Embryonic facial prominence (tissue), 1 donor: ENCODE measurements at regions not wholly inside any gene's neighbourhood (a gene's known extent, or its start where the extent isn't known, plus 50 kb on each side); places are given as distances from the start of the nearest gene placed in this dataset.

Experiments used
- DNase-seq: peaks from one replicate; pipeline ENCODE4 v3.0.0-alpha.2; 2016; ENCODE audit errors: extremely low spot score

DNA sequence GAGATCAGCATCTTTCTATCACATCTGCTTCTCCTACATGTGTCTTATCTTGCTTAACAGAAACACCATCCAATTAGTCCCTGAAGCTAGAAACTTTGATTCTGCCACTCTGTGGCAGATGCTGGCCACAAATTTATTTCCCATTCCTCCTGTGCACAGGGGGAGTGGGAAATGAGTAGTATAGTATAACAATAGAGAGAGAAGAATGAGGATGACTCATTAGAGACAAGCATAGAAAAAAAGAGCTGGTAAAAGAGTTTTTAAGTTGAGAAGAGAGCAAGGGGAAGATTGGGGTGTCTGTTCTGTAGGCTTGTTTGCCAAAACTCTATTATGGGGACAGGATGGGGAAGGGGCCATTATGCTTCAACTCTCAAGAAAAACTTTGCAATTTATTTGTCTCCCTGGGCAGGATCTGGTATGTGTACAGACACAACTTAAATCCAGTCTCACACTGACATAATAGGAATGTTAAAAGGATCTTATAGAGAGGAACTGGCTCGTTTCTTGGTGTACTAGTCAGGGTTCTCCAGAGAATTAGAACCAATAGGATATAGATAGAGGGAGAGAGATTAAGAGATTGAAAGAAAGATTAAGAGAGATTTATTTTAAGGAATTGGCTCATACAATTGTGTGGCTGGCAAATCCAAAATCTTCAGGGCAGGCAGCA, 142.6 kb upstream of the CPSF6 start:
- no peak for DNase-seq

DNA sequence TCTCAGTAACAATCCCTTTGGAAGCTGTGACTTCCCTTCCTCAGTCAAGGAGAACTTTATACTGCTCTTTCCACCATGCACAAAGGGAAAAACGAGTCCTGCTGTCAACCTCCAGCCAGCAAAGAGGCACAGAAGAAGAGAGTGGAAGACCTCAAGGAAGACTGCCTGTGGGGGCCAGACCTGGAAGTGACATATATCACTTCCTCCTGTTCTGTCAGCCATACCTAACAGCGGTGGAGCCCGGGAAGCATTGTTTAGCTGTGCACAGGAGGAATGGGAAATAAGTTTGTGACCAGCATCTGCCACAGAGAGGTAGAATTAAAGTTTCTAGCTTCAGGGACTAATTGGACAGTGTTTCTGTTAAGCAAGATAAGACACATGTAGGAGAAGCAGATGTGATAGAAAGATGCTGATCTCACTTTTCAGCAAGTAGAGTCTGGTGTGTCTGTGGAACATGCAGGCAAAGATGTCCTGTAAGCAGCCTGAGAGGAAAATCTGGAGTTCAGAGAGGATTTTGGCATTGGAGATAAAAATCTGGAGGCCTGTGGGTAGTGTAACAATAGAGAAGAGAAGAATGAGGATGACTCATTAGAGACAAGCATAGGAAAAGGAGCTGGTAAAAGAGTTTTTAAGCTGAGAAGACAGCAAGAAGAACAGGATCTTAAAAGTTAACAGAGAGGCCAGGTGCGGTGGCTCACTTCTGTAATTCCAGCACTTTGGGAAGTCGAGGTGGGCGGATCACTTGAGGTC, 141.6 kb upstream of the CPSF6 start:
- no peak for DNase-seq

GRCh38 chr12:69099201-69099837, 140.1 kb upstream of the CPSF6 start:
- DNase-seq, result no peak

DNA sequence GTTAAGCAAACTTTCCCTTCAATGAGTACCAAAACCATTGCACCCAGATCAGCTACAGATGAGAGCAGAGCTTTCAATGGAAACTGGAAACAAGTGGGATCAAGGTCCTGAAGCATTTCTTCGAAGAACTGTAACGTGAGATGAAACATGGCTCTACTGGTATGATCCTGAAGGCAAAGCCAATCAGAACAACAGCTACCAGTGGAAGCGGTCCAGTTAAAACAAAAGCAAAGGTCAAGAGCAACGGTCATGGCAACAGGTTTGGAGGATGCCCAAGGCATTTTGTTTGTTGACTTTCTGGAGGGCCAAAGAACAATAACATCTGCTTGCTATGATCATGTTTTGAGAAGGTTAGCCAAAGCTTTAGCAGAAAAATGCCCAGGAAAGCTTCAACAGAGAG, 137.9 kb upstream of the CPSF6 start:
- DNase-seq, result no peak

DNA sequence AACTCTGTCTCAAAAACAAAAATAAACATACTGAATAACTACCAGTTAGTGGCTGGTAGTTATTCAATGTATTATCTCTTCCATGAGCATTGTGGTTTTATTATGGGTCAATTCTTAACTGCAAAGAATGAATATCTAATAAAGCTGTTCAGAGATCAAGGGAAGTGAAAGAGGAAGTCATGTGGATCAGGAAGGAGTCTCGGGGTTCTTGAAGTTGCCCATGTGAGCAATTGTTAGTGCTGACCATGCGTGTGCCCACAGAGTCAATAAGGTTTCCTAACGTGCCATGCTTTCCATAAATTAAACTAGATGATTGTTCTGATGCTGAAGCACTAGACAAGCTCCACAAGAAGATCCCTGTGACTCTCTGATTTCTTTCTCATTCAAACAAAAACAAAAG, 136.5 kb upstream of the CPSF6 start:
- no peak for DNase-seq

- DNase-seq, result no peak
Observed at GRCh38 chr12:69105101-69105962, 134.0 kb upstream of the CPSF6 start.

DNA sequence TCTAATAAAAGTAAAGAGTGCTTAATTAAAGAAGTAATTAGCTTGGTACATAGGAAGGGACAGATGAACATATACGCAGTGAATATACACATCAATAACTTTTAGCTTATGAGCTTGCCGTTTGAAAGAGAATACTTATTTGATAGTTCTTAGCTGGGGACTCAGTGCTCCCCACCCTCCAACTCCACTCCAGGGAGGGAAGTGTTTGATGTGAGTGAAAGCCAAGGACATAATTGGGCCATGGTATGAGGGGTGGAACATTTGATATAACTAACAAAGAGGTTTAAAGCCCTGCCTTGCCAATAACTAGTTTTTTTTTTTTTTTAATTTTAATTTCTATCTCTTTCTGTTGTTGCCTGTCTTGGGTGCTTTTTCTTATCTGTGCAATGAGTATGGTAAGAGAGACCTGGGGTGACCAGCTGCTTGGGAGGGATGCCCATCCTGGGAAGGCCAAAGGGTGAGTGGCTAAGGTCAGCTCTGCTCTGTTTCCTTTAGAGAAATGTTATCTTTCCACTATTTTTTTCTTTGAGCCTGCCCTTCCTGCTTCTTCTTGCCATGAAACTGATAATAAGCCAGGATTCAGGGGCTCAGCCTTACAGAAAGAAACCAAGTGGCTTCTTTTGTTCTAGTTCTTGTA, 132.8 kb upstream of the CPSF6 start:
- DNase-seq, result no peak

DNA sequence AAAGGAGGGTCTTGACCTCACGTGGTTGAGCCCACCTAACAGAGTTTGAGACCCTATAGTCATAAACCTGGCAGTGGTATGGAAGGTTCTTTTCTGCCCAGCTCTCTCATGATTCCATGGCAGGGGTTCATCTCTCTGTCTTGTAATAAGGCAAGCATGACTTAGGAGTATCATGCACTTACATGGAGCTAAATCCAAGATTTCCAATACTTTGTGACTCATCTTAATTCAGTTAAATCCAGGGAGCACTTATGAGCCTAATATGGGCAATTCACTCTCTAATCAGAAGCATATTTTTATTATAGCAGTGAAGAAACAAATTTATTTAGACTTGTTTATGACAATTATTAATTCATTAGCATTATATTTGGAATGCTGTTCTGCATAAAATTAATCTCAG, 131.8 kb upstream of the CPSF6 start:
- no peak for DNase-seq

GRCh38 chr12:69108037-69108436, 131.3 kb upstream of the CPSF6 start:
- DNase-seq, result no peak

DNA sequence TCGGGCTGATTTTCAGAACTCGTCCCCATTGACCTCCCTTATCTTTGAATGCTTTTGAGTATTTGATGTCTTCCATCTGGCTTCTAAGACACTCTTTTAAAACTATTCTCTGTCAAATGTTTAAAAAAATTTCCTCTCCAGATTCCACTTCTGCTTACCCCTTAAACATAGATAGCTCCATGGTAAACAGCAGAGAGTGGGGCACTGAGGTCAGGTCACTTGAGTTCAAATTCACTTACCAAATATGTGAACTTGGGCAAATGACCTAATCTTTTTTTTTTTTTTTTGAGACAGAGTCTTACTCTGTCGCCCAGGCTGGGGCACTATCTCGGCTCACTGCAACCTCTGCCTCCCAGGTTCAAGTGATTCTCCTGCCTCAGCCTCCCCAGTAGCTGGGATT, 126.8 kb upstream of the CPSF6 start:
- DNase-seq, result no peak

DNA sequence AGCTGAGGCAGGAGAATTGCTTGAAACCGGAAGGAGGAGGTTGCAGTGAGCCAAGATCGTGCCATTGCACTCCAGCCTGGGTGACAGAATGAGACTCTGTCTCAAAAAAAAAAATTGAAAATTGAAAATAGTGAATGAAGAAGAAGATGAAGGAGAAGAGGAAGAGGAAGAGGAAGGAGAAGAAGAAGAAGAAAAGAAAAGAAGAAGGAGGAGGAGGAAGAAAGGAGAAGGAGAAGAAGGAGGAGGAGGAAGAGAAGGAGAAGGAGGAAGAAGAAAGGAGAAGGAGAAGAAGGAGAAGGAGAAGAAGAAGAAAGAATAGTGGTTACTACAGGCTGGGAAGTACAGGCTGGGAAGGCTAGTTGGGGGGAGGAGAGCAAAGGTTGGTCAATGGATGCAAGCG, 124.3 kb upstream of the CPSF6 start:
- no peak for DNase-seq

- DNase-seq, result no peak
Observed at GRCh38 chr12:69115951-69116350, 123.4 kb upstream of the CPSF6 start.

- DNase-seq, result no peak
Observed at GRCh38 chr12:69117566-69118266, 121.7 kb upstream of the CPSF6 start.

GRCh38 chr12:69118516-69118915, 120.9 kb upstream of the CPSF6 start:
- no peak for DNase-seq

- DNase-seq, result no peak
Observed at GRCh38 chr12:69119770-69120169, 119.6 kb upstream of the CPSF6 start.

GRCh38 chr12:69120354-69120753, 119.0 kb upstream of the CPSF6 start:
- no peak for DNase-seq

GRCh38 chr12:69123311-69123710, 116.1 kb upstream of the CPSF6 start:
- DNase-seq, result no peak

DNA sequence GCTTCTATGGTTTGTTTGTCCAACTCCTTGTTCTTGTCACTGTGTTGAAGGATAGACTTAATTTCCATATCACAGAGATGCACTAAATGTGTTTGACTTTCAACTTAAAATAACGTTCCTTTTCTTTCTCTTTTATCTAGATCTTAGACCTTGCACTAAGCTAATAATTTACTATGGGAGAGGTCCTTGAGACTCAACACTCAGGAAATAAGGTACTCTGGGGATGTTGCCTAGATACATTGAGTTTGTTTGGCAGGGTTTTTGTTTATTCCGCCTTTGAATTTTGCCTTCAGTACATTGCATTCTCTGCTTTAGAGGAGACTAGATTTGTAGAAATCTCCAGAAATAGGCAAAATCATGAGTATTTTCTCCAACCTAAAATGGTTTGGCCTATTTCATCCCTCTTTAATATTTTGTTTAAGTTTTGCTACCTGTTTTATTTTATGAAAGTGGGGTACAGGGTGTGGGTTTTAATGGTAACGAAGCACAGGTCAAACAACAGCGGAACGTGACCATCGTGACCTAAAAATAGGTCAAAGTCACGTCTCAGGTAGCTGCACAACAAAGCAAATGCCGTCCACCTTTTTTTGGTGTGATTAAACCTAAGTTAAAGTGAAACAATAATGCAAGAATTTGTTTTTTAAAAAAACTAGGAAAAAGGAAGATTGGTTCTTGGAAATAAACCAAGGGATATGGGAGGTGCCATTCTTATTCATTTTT, 115.3 kb upstream of the CPSF6 start:
- DNase-seq, result no peak

DNA sequence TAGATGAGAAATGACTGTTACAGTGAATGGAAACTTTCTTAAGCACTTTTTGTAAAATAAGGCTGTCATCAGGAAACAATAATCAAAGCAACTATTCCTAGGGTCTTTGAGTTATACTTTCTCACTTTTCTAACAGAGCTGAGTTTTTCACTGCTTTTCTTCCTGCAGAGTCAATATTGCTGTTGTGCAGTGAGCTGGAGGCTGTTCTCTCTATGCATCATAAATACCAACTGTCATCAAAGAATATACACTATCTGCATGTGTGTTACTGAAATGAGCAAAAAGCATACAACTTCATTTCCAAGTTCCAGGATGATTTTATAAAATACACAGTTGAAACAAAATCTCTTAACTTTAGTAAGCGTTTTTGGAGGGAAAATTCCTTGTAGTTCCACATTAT, 110.4 kb upstream of the CPSF6 start:
- DNase-seq, result no peak

DNA sequence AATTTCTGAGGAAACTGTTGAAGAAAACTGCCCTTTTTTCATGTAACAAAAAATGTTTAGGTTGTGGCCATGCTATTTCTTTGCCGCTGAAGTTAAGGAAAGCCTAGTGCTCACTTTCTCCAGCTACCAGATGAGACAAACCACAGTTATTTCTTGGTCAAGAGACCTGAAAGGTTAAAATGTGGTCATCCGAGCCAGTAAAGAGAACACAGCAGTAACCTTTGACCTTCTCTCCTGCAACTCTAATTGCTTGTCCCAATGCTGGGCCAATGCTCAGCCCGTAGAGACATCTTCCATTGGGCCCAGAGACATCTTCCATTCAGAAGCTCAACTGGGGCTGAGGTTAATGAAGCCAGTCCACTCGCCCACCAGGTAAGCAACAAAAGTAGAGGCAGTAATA, 109.8 kb upstream of the CPSF6 start:
- DNase-seq, result no peak
